WI38 (cell line): ENCODE measurements at regions not wholly inside any gene's neighbourhood (a gene's known extent, or its start where the extent isn't known, plus 50 kb on each side); places are given as distances from the start of the nearest gene placed in this dataset.
"Not testable (repeated sequence)": the region's sequence is repeated elsewhere in the genome, so short reads cannot be mapped to it uniquely, and the experiment has no call there.

Experiments used
- H3K4me3 ChIP-seq: 2 replicates; pipeline ENCODE4 v1.5.1; 2011; ENCODE audit warnings: low read depth, mild to moderate bottlenecking, control low read depth, low read length
- CTCF ChIP-seq: IDR thresholded peaks from 2 replicates; pipeline ENCODE4 v1.5.1; 2012; ENCODE audit warnings: low read depth, mild to moderate bottlenecking, control low read depth, low read length

- H3K4me3 ChIP-seq: no peak overlapping the region
Measured at GRCh38 chr16:60230666-60231065, 1496.5 kb upstream of the GOT2 start.

GRCh38 chr16:60225541-60225940 is 1491.4 kb upstream of the GOT2 start:
- H3K4me3 ChIP-seq: no peak overlapping the region

More at GRCh38 chr16:60230666-60231065, 1496.5 kb upstream of the GOT2 start:
- no peak for TF ChIP-seq CTCF

DNA sequence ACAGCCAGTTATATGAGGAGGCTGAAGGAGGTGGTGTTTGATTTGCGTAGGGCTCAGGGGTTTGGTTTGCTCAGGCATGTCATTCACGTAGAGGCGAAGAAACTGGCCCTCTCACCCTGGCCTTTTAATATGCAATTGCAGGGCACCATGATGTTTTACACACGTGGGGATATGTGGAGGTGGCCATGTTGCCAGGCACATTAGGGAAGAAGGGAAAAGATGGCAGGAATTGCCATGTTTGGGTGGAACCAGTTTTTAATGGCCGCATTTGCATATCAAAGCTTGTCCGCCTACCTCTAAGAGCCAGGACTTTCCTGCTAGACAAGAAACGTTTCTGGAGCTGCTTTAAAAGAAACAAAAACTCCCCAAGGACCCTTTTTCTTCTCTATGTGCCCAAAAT is 1483.7 kb upstream of the GOT2 start:
- no peak overlapping the region for H3K4me3 ChIP-seq
- TF ChIP-seq CTCF: no peak

More at GRCh38 chr16:60225541-60225940, 1491.4 kb upstream of the GOT2 start:
- TF ChIP-seq CTCF: no peak

DNA sequence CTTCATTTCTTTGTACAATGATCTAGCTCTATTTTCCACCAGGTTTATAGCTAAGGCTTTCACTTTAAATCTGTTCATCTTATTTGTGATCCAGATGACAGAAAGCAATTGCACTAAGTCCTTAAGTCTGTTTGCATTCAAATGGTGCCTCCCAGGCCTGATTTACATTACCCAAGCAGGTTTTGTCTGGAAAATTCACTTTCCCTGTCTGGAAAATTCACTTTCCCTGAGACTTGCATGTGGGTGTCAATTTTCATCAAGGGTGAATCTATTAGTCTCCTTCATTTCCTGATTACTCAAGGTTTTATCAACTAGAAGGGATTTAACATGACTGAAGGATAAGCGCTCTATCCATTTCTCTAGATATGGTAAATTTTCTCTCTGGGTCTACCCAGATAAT is 1480.2 kb upstream of the GOT2 start:
- H3K4me3 ChIP-seq: no peak overlapping the region
- TF ChIP-seq CTCF: no peak

- no peak overlapping the region for H3K4me3 ChIP-seq
- no peak for TF ChIP-seq CTCF
Measured at GRCh38 chr16:60206516-60206915, 1472.4 kb upstream of the GOT2 start.

DNA sequence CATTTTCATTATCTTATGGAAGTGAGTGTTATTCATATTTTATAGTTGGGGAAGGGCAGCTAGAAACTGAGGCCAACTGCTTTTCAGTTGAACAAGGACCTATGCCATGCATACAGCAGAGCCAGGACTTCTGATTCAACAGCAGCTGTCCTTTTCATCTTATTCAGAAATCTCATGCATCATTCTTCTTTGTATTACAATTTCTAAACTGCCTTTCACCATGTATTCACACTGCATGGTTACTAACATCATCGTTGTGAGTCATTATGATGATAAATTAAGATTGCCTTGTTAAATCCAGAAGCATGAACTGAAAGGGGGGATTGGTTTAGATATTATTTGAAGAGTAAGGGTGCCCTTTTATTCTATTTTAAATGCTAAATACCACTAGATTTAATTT is 1470.1 kb upstream of the GOT2 start:
- no peak overlapping the region for H3K4me3 ChIP-seq
- TF ChIP-seq CTCF: no peak

GRCh38 chr16:60203525-60204124 is 1469.5 kb upstream of the GOT2 start:
- no peak overlapping the region for H3K4me3 ChIP-seq
- no peak for TF ChIP-seq CTCF

DNA sequence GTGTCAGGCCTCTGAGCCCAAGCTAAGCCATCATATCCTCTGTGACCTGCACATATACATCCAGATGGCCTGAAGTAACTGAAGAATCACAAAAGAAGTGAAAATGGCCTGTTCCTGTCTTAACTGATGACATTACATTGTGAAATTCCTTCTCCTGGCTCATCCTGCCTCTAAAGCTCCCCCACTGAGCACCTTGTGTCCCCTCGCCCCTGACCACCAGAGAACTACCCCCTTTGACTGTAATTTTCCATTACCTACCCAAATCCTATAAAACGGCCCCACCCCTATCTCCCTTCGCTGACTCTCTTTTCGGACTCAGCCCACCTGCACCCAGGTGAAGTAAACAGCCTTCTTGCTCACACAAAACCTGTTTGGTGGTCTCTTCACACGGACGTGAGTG is 1466.6 kb upstream of the GOT2 start:
- H3K4me3 ChIP-seq: not testable (repeated sequence)
